Prostate gland (tissue), 2 donors: ENCODE measurements at regions not wholly inside any gene's neighbourhood (a gene's known extent, or its start where the extent isn't known, plus 50 kb on each side); places are given as distances from the start of the nearest gene placed in this dataset.

Experiments
- CTCF ChIP-seq, 4 experiments: fragments of 200-600 bp in 2 of 4; fragments of 450-650 bp in 2 of 4; sonication (generic) in 2 of 4; IDR thresholded peaks; 1 replicate in 3 of 4; 2 replicates in 1 of 4; pipeline ENCODE4 v1.5.1; 2016 to 2019; ENCODE audit warnings: antibody characterized with exemption in 4 of 4, mild to moderate bottlenecking in 2 of 4, moderate library complexity in 2 of 4
- POLR2AphosphoS5 ChIP-seq: sonication (generic); formaldehyde crosslinking; IDR thresholded peaks from one replicate; pipeline ENCODE4 v1.6.1; 2017; ENCODE audit warnings: antibody characterized with exemption

- TF ChIP-seq CTCF (IDR thresholded peaks at IDR 0.05) (no peak), POLR2AphosphoS5 (no peak)
These were observed 204.6 kb upstream of the C21orf91 start for GRCh38 chr21:18023711-18024110.
